HepG2 (cell line): ENCODE measurements at regions not wholly inside any gene's neighbourhood (a gene's known extent, or its start where the extent isn't known, plus 50 kb on each side); places are given as distances from the start of the nearest gene placed in this dataset.

Source experiments
- ATAC-seq: fragments of 200-7000 bp; cut with Tn5 transposase; 3 replicates; pipeline ENCODE4 v1.9.1; 2020; ENCODE audit warnings: mild to moderate bottlenecking, moderate library complexity
- BruUV-seq: library from RNA; stranded (reverse); fragments of 400-500 nt; replicated peaks from 2 replicates; lab custom pipeline; 2021; lab: Mats Ljungman, UMichigan
- CTCF ChIA-PET: fragments of 300-600 bp; formaldehyde crosslinking; extraction: SDS; loops from one replicate; lab custom pipeline; 2021; ENCODE audit warnings: low total read pairs, inconsistent platforms, low intra/inter-chr PET ratio; lab: Yijun Ruan, JAX
- POLR2A ChIA-PET: fragments of 350-600 bp; sonication (Branson Sonifier 250); formaldehyde crosslinking; loops from one replicate; lab custom pipeline; 2020; ENCODE audit warnings: antibody characterized with exemption, inconsistent platforms; lab: Yijun Ruan, JAX
- DNase-seq: peaks from one replicate; pipeline ENCODE4 v3.0.0-alpha.2; 2015; ENCODE audit warnings: low spot score
- FAIRE-seq: peaks from 3 replicates; lab custom pipeline; 2011; peaks lifted over from hg19 to GRCh38; lab: Jason Lieb, UNC
- H2AFZ ChIP-seq: one replicate; pipeline ENCODE4 v1.6.1; 2011; ENCODE audit warnings: low read length, inconsistent platforms
- H3K27ac ChIP-seq: fragments of 300-600 bp; 3 replicates; pipeline ENCODE4 v1.8.0; 2011; ENCODE audit warnings: mixed run types, mild to moderate bottlenecking, mixed read lengths, low read length, inconsistent platforms; ENCODE audit not compliant: insufficient read depth; ENCODE audit errors: extremely low read length
- H3K27me3 ChIP-seq, 2 experiments: fragments of 200-600 bp in 1 of 2; 2 replicates in 1 of 2; 3 replicates in 1 of 2; pipeline versions ENCODE4 v1.6.0 to v1.8.0; 2011; ENCODE audit warnings: low read length in 2 of 2, mild to moderate bottlenecking in 2 of 2, moderate library complexity in 2 of 2, inconsistent platforms in 1 of 2; ENCODE audit not compliant: insufficient read depth in 2 of 2, control insufficient read depth in 1 of 2
- H3K36me3 ChIP-seq, 2 experiments: fragments of 200-600 bp in 1 of 2; replicated peaks in 1 of 2; 2 replicates in 1 of 2; 3 replicates in 1 of 2; pipeline versions ENCODE4 v1.5.1 to v1.8.0; 2011; ENCODE audit warnings: low read length in 2 of 2, inconsistent platforms in 1 of 2; ENCODE audit not compliant: insufficient read depth in 2 of 2, control insufficient read depth in 1 of 2
- H3K4me1 ChIP-seq: 2 replicates; pipeline ENCODE4 v1.5.1; 2012; ENCODE audit warnings: low read length, inconsistent platforms; ENCODE audit not compliant: insufficient read depth
- H3K4me2 ChIP-seq: 2 replicates; pipeline ENCODE4 v1.6.0; 2011; ENCODE audit warnings: low read depth, low read length, inconsistent platforms
- H3K4me3 ChIP-seq, 3 experiments: fragments of 200-600 bp in 1 of 3; sonication (generic), shearing (Covaris generic) in 1 of 3; replicated peaks in 1 of 3; 2 replicates each; pipeline ENCODE4 v1.5.1; 2011 to 2016; ENCODE audit warnings: low read length in 3 of 3, inconsistent platforms in 2 of 3, low read depth in 2 of 3, mild to moderate bottlenecking in 2 of 3, control low read depth in 1 of 3, mixed read lengths in 1 of 3; ENCODE audit not compliant: insufficient read depth in 1 of 3
- H3K79me2 ChIP-seq: one replicate; pipeline ENCODE4 v1.6.1; 2011; ENCODE audit warnings: low read length, inconsistent platforms; ENCODE audit not compliant: insufficient read depth
- H3K9ac ChIP-seq: 2 replicates; pipeline ENCODE4 v1.6.0; 2011; ENCODE audit warnings: mild to moderate bottlenecking, low read depth, low read length, inconsistent platforms; ENCODE audit not compliant: insufficient read depth
- H3K9me3 ChIP-seq: 2 replicates; pipeline ENCODE4 v1.5.1; 2012; ENCODE audit warnings: mild to moderate bottlenecking, low read length
- H4K20me1 ChIP-seq: 2 replicates; pipeline ENCODE4 v1.6.0; 2011; ENCODE audit warnings: inconsistent platforms, mild to moderate bottlenecking, low read length, moderate library complexity; ENCODE audit not compliant: insufficient read depth
- ATF7 ChIP-seq, 2 experiments: fragments of 450-650 bp in 1 of 2; sonication (generic) in 1 of 2; formaldehyde crosslinking in 1 of 2; IDR thresholded peaks; 2 replicates each; pipeline versions ENCODE4 v1.4.0 to v1.6.1; 2016 to 2020; ENCODE audit warnings: antibody characterized with exemption in 1 of 2, mild to moderate bottlenecking in 1 of 2, missing genetic modification reagents in 1 of 2
- CREB1 ChIP-seq, 2 experiments: fragments of 450-650 bp in 1 of 2; IDR thresholded peaks; 2 replicates each; pipeline ENCODE4 v1.6.1; 2016 to 2017; ENCODE audit warnings: control low read depth in 1 of 2, mild to moderate bottlenecking in 1 of 2, missing compliant biosample characterization in 1 of 2, missing genetic modification characterization in 1 of 2
- FOXO4 ChIP-seq: sonication (generic); formaldehyde crosslinking; conservative IDR thresholded peaks from 2 replicates; pipeline ENCODE4 v1.8.1; 2023; ENCODE audit warnings: missing genetic modification reagents
- PHF20 ChIP-seq: sonication (generic); formaldehyde crosslinking; IDR thresholded peaks from 2 replicates; pipeline ENCODE4 v1.5.0; 2020; ENCODE audit warnings: mild to moderate bottlenecking, missing genetic modification reagents
- ZMAT3 ChIP-seq: sonication (generic); formaldehyde crosslinking; conservative IDR thresholded peaks from 2 replicates; pipeline ENCODE4 v1.7.0; 2021; ENCODE audit warnings: missing genetic modification reagents
- WGBS: methylation state at CpG from one replicate; pipeline ENCODE4 v1.1.6; 2017; ENCODE audit warnings: low lambda C conversion rate; 5-methylcytosine and 5-hydroxymethylcytosine counted together
- in situ Hi-C: cut with HindIII; loops from 2 replicates; pipeline ENCODE4 v1.10.0; 2017; ENCODE audit warnings: low pct_unique_long_range_greater_than_20kb; ENCODE audit not compliant: extremely low pct_ligation_motif_present
- intact Hi-C: fragments of 100-400 bp; cut with micrococcal nuclease; formaldehyde crosslinking; loops from one replicate; pipeline ENCODE4 v1.10.0; 2022; ENCODE audit not compliant: unreplicated experiment

GRCh38 chr2:239516286-239516953, 115.6 kb upstream of the HDAC4 start:
- H3K4me1 ChIP-seq: no peaks in the 10 kb centered on the region; the same call in 1 of the 2 replicates
- WGBS: 20% methylated on average over 6 of the region's 13 CpGs
- H3K27me3 ChIP-seq: peaks cover 7 to 64% of the 10 kb centered on the region in 2 experiments; a peak in 4 of 5 replicates
- H3K4me2 ChIP-seq: no peak overlapping the region
- H3K9me3 ChIP-seq: no peaks in the 10 kb centered on the region
- no peak overlapping the region for H2AFZ ChIP-seq
- ATAC-seq (no peak), DNase-seq (no peak), FAIRE-seq (no peak)
- in situ Hi-C loops (no loop called here), intact Hi-C loops (no loop called here)
- POLR2A ChIA-PET: no interaction called here
- BruUV-seq: no TSS peak
- no peak overlapping the region for H3K27ac ChIP-seq
- no peaks in the 10 kb centered on the region for H3K79me2 ChIP-seq
- no peak overlapping the region for H3K4me3 ChIP-seq
- H4K20me1 ChIP-seq: no peaks in the 10 kb centered on the region
- H3K36me3 ChIP-seq: no peaks in the 10 kb centered on the region
- CTCF ChIA-PET: no interaction called here
- no peak overlapping the region for H3K9ac ChIP-seq
- TF ChIP-seq FOXO4 (CRISPR knock-in tag): 0 out of 2 replicates have a peak, but pooled peaks have one; percentile 78
- TF ChIP-seq ZMAT3 (CRISPR knock-in tag): no peak

GRCh38 chr2:239514754-239515530, 114.1 kb upstream of the HDAC4 start:
- ChIA-PET CTCF (no interaction called here), POLR2A (no interaction called here)
- TF ChIP-seq CREB1 (IDR thresholded peaks at IDR 0.05) (peak; percentile 95), CREB1 (CRISPR knock-in tag; IDR thresholded peaks at IDR 0.05) (no peak), PHF20 (CRISPR knock-in tag) (no peak), ATF7 (IDR thresholded peaks at IDR 0.05) (peak; percentile 80), ATF7 (CRISPR knock-in tag; IDR thresholded peaks at IDR 0.05) (no peak)
- H3K9ac ChIP-seq: no peak overlapping the region
- H4K20me1 ChIP-seq: no peaks in the 10 kb centered on the region
- H3K79me2 ChIP-seq: no peaks in the 10 kb centered on the region
- in situ Hi-C loops: no loop called here
- ATAC-seq: no peak
- H3K4me1 ChIP-seq: no peaks in the 10 kb centered on the region
- intact Hi-C loops: no loop called here
- H3K36me3 ChIP-seq: no peaks in the 10 kb centered on the region
- no peak overlapping the region for H2AFZ ChIP-seq
- H3K27ac ChIP-seq: no peak overlapping the region
- H3K9me3 ChIP-seq: no peaks in the 10 kb centered on the region
- WGBS: 28% methylated on average over 21 of the region's 24 CpGs
- no peak overlapping the region for H3K4me2 ChIP-seq
- peaks cover 5 to 50% of the 10 kb centered on the region in 2 experiments; a peak in 4 of 5 replicates for H3K27me3 ChIP-seq
- BruUV-seq: no TSS peak
- FAIRE-seq: no peak
- no peak for DNase-seq
- no peak overlapping the region for H3K4me3 ChIP-seq
